ENCODE measurements at regions not wholly inside any gene's neighbourhood (a gene's known extent, or its start where the extent isn't known, plus 50 kb on each side); places are given as distances from the start of the nearest gene placed in this dataset.
"Not testable (repeated sequence)": the region's sequence is repeated elsewhere in the genome, so short reads cannot be mapped to it uniquely, and the experiment has no call there.

DNA sequence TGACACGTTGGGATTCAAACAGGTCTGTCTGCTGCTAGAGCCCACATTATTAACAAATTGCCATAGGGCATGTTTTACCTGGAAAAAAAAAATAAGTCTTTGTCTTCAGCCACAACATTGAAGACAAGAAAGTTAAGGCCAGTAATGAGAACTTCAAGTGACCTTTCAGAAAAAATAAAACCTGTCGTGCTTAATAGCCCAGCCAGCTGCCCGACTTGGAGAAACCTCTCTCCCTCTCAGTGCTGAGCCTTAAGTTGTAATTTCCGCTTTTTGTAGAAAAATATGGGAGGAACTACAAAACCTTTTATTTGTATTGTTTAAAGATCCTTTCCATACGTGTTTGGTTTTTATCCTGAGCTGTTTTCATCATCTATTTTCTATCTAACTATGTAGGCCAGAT is 454.3 kb upstream of the SLITRK6 start:
- not testable (repeated sequence) for H3K9me3 ChIP-seq, DNase-seq, H3K4me1 ChIP-seq, H3K36me3 ChIP-seq, H3K27ac ChIP-seq, H3K27me3 ChIP-seq, H3K4me3 ChIP-seq

DNA sequence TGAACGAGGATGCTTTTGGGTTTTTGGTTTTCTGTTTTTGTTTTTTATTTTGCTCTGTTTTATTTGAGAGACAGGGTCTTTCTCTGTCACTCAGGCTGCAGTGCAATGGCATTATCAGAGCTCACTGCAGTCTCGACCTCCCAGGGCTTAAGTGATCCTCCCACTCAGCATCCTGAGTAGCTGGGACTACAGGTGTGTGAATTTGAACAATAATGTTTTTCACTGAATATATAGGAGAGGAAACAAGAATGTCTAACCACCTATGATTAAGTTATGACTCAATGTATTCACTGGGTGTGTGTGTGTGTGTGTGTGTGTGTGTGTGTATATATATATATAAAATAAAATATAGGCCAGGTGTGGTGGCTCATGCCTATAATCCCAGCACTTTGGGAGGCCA is 456.6 kb upstream of the SLITRK6 start:
- not testable (repeated sequence) for H3K4me1 ChIP-seq, DNase-seq, H3K36me3 ChIP-seq, H3K4me3 ChIP-seq, H3K27ac ChIP-seq, H3K9me3 ChIP-seq, H3K27me3 ChIP-seq

DNA sequence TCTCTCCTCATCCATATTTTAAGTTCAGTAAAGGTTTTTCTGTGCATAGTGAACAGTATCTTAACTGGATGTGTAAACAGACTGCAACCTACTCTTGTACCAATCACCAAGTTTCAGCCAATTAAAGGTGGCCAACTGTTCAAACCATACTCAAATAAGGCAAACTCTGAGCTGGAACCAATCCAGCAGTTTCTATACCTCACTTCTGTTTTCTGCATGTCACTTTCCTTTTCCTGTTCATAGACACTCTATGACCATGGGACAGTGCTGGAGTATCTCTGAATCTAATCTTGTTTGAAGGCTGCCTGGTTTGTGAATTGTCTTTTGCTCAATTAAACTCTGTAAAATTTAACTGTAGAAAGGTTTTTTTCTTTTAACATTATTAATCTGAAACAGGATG is 470.3 kb upstream of the SLITRK6 start:
- H3K27ac ChIP-seq, result no peak overlapping the region
- H3K9me3 ChIP-seq, result no peaks in the 10 kb centered on the region
- no peaks in the 10 kb centered on the region for H3K27me3 ChIP-seq
- no peak for TF ChIP-seq POLR2A (IDR thresholded peaks at IDR 0.05)
- TF ChIP-seq, protein P1, sequence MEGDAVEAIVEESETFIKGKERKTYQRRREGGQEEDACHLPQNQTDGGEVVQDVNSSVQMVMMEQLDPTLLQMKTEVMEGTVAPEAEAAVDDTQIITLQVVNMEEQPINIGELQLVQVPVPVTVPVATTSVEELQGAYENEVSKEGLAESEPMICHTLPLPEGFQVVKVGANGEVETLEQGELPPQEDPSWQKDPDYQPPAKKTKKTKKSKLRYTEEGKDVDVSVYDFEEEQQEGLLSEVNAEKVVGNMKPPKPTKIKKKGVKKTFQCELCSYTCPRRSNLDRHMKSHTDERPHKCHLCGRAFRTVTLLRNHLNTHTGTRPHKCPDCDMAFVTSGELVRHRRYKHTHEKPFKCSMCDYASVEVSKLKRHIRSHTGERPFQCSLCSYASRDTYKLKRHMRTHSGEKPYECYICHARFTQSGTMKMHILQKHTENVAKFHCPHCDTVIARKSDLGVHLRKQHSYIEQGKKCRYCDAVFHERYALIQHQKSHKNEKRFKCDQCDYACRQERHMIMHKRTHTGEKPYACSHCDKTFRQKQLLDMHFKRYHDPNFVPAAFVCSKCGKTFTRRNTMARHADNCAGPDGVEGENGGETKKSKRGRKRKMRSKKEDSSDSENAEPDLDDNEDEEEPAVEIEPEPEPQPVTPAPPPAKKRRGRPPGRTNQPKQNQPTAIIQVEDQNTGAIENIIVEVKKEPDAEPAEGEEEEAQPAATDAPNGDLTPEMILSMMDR (IDR thresholded peaks at IDR 0.05), result no peak
- H3K4me1 ChIP-seq, result no peaks in the 10 kb centered on the region
- no peak for DNase-seq
- H3K36me3 ChIP-seq, result no peaks in the 10 kb centered on the region
- no peak overlapping the region for H3K4me3 ChIP-seq

DNA sequence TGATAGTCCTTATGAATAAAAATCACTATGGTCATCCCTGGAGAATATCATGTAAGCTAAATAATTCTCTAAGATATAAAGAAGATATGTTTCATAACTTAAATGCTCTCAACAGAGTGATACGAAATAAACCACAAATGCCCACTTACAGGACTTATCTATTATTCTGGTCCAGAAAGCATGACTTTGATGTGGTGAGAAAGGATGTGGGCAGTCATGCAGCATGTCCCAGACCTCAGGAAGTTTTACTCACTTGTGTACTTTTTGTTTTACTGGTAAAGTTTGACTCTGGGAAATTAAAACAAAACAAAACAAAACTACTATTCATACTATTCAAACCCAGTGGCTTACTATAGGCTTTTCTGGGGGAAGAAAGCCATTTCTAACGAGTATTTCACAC is 483.2 kb upstream of the SLITRK6 start:
- no peaks in the 10 kb centered on the region for H3K36me3 ChIP-seq
- no peak overlapping the region for H3K4me3 ChIP-seq
- no peak for DNase-seq
- no peaks in the 10 kb centered on the region for H3K9me3 ChIP-seq
- no peaks in the 10 kb centered on the region for H3K4me1 ChIP-seq
- no peaks in the 10 kb centered on the region for H3K27me3 ChIP-seq
- TF ChIP-seq POLR2A (IDR thresholded peaks at IDR 0.05), result no peak
- TF ChIP-seq, protein P1 (IDR thresholded peaks at IDR 0.05), result no peak
- H3K27ac ChIP-seq, result no peak overlapping the region

DNA sequence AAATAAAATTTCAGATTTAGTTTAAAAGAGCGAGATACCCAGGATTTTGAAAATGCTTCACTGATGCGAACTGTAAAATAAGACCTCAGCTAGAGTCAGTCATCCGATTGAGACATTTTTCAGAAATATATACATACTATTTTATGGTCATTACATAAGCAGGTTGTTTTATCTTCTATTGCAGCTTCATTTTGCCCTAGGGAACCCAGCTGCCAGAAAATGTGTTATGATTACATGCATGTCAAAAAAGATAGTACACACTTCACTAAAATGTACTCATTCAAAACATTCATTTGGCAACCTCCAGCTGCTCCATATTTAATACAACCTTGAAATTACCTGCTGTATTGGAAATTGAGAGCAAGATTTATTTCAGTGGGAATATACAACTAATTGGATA is 483.8 kb upstream of the SLITRK6 start:
- Histone ChIP-seq H3K27ac (no peak overlapping the region), H3K36me3 (no peaks in the 10 kb centered on the region), H3K27me3 (no peaks in the 10 kb centered on the region), H3K4me3 (no peak overlapping the region), H3K9me3 (no peaks in the 10 kb centered on the region), H3K4me1 (no peaks in the 10 kb centered on the region)
- DNase-seq, result no peak
- TF ChIP-seq, protein P1 (IDR thresholded peaks at IDR 0.05), result no peak
- TF ChIP-seq POLR2A (IDR thresholded peaks at IDR 0.05), result no peak

DNA sequence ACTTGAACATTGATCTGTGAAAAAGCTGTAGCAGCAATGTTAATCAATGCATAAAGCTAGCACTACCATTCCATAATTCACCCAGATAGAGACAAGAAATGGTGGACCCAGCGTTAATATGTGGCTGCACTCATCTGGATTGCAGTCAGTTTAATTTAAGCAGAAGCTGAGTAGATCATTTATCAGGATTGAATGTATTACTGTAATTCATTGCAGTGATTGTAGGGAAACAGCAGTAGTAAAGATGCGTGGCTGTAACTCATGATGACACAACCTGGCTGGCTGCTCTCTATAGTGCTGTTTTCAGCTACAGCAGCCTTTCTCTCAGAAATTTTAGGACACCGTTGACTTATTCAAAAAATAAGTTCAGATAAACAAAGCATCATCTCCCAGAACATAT is 499.5 kb upstream of the SLITRK6 start:
- no peaks in the 10 kb centered on the region for H3K36me3 ChIP-seq
- TF ChIP-seq POLR2A (IDR thresholded peaks at IDR 0.05), result no peak
- TF ChIP-seq, protein P1 (IDR thresholded peaks at IDR 0.05), result no peak
- H3K4me1 ChIP-seq, result no peaks in the 10 kb centered on the region
- H3K9me3 ChIP-seq, result no peaks in the 10 kb centered on the region
- no peak for DNase-seq
- H3K4me3 ChIP-seq, result no peak overlapping the region
- H3K27me3 ChIP-seq, result no peaks in the 10 kb centered on the region
- H3K27ac ChIP-seq, result no peak overlapping the region

DNA sequence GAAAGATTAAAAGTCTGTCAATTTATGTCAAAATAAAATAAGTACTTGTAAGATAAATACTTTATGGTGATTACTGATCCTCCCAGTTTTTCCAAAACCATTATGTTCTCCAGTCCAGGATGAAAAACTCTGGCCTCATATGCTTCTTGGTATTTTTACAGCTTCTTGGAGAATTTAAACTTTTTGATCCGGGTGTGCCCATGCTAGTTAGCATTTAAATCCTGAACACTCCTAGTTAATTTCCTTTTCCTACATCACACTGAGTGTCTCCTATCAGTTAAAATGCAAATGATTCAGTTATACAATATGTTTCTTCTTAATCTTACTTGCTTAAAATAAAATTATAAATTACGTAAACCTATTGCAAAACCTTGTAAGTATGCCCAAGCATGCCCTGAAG is 499.9 kb upstream of the SLITRK6 start:
- no peak for TF ChIP-seq POLR2A (IDR thresholded peaks at IDR 0.05)
- TF ChIP-seq, protein P1 (IDR thresholded peaks at IDR 0.05), result no peak
- Histone ChIP-seq H3K27me3 (no peaks in the 10 kb centered on the region), H3K9me3 (no peaks in the 10 kb centered on the region), H3K27ac (no peak overlapping the region), H3K4me1 (no peaks in the 10 kb centered on the region), H3K4me3 (no peak overlapping the region), H3K36me3 (no peaks in the 10 kb centered on the region)
- DNase-seq, result no peak
